Activated CD4-positive, alpha-beta T cell treated with anti-CD3 and anti-CD28 coated beads, Interleukin-2, amount 50 U/mL, for 48 hours (primary cell): ENCODE measurements at regions not wholly inside any gene's neighbourhood (a gene's known extent, or its start where the extent isn't known, plus 50 kb on each side); places are given as distances from the start of the nearest gene placed in this dataset.
"Not testable (repeated sequence)": the region's sequence is repeated elsewhere in the genome, so short reads cannot be mapped to it uniquely, and the experiment has no call there.

Experiments used
- DNase-seq, 2 experiments: peaks; one replicate each; pipeline ENCODE4 v3.0.0-alpha.2; 2020

DNA sequence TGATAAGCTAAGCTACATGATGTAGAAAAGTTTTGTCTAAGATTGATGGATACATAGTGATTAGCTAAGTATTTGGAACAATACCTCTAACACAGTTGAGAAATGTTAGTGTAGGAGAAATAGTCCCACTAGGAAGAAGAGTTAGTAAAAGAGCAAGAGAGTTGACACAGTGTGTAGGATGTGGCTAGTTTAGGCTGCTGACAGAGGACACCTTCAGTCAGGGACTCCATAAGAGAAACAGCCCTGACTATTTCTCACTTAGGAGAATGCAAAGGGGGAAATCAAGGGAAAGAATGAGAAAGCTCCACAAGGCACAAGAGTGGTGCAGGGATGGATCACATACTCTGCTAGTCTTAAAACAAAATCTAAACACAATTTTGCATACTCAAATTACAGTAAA is 613.7 kb downstream of the SLC16A7 start:
- DNase-seq: no peak

- no peak for DNase-seq
These were observed 614.1 kb downstream of the SLC16A7 start for GRCh38 chr12:60209933-60210332.

DNA sequence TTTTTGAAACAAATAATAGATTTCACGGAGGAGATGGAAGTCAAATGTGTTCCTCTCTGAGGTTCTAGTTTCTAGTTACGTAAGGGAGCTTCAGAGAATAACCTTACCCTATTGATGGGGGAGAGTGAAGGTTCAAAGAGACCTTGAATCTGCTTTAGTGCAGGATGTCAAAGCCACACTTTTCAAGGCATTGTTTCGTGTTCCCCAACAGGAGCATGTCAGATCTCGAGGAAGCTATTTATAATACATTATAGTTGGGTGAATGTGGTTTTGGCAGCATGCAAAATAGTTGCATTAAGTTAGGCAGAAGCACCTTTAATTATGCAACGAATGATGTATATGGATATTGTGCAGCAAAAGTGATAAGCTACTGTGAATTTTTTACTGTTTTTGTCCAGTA is 614.9 kb downstream of the SLC16A7 start:
- no peak for DNase-seq

- no peak for DNase-seq
These were observed 615.4 kb downstream of the SLC16A7 start for GRCh38 chr12:60211244-60211643.

DNA sequence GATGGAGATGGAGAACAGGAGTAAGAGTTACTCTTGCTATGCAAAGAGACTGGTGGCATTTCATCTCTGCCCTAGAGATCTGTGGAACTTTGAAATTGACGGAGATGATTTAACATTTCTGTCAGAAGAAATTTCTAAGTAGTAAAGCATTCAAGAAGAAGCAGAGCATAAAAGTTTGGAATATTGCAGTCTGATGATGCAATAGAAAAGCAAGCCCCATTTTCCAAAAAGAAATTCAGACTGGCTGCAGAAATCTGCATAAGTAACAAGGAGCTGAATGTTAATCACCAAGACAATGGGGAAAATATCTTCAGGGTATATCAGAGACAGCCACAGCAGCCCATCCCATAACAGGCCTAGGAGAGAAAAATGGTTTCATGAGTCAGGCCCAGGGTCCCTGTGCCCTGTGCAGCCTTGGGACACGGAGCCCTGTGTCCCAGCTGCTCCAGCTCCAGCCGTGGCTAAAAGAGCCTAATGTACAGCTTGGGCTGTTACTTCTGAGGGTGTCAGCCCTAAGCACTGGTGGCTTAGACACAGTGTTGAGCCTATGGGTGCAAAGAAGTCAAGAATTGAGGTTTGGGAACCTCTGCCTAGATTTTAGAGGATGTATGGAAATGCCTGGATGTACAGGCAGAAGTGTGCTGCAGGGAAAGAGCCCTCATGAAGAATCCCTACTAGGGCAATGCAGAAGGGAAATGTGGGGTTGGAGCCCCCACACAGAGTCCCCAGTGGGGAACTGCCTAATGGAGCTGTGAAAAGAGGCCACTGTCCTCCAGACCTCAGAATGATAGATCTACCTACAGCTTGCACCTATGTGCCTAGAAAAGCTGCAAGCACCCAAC is 616.6 kb downstream of the SLC16A7 start:
- DNase-seq: no peak

- not testable (repeated sequence) for DNase-seq
These were observed 617.4 kb downstream of the SLC16A7 start for GRCh38 chr12:60213272-60213671.

GRCh38 chr12:60216226-60216625 is 620.4 kb downstream of the SLC16A7 start:
- no peak for DNase-seq

GRCh38 chr12:60223242-60223641 is 627.4 kb downstream of the SLC16A7 start:
- no peak for DNase-seq

GRCh38 chr12:60225216-60226000 is 629.6 kb downstream of the SLC16A7 start:
- no peak for DNase-seq

DNA sequence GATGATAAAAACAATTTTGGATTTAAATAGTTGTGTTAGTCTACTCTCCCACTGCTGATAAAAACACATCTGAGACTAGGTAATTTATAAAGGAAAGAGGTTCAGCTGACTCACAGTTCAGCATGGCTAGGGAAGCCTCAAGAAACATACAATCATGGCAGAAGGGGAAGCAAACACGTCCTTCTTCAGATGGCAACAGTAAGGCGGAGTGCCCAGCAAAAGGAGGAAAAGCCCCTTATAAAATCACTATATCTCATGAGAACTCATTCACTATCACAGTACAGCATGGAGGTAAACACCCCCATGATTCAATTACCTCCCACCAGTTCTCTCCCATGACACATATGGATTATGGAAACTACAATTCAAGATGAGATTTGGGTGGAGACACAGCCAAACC is 632.1 kb downstream of the SLC16A7 start:
- DNase-seq: no peak

- no peak for DNase-seq
These were observed 634.2 kb downstream of the SLC16A7 start for GRCh38 chr12:60230056-60230455.

DNA sequence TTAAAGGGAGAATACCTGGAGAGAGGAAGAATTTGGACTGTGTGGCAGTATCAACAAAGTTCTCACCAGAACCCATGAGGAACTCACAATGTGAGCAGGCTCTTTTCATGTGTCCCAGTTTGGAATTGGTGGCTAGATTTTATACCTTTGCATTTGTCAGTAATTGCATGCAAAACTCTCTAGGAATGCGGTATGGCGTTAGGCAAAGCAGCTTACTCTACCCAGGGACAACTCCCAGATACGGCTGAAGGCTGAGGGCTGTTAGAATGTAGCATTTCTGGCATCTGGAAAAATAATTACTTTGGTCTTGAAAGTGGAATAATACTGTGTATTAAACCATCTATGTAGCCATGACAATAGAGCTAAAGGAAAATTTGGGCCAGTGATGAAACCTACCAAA is 635.5 kb downstream of the SLC16A7 start:
- DNase-seq: no peak

DNA sequence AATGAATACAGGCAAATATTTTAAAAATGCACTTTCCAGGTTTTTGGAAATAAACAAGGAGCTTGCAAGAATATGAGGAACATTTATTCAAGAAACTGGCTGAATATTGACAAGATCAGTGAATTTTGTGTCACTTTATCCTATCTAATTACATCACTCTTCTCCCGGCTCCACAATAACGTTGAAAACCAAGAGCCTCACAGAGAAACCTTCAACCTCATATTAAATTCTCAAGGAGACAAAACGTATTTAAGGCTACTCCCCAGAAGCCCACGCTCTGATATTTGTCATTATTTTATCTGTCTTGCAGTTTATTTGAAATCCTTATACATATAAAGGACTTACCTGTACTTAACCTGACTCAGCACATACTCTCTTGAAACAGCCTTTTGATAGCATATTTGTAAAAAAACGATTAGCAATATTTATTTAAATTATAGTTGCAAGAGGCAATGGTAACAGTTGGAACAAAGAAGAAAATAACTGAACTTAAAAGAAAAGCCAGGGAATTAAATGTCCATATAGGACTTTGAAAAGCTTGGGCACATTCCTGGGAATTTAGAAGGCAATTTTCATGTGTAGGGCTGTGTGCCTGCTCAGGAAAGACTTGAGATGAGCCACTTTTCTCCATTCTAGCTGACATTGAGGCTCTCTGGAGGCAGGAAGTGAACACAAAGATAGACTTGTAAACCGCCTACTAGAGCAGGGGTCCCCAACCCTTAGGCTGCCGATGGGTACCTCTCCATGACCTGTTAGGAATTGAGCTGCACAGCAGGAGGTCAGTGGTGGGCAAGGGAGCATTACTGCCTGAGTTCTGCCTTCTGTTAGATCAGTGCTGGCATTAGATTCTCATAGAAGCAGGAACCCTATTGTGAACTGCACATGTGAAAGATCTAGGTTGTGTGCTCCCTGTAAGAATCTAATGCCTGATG is 636.4 kb downstream of the SLC16A7 start:
- DNase-seq: no peak

DNA sequence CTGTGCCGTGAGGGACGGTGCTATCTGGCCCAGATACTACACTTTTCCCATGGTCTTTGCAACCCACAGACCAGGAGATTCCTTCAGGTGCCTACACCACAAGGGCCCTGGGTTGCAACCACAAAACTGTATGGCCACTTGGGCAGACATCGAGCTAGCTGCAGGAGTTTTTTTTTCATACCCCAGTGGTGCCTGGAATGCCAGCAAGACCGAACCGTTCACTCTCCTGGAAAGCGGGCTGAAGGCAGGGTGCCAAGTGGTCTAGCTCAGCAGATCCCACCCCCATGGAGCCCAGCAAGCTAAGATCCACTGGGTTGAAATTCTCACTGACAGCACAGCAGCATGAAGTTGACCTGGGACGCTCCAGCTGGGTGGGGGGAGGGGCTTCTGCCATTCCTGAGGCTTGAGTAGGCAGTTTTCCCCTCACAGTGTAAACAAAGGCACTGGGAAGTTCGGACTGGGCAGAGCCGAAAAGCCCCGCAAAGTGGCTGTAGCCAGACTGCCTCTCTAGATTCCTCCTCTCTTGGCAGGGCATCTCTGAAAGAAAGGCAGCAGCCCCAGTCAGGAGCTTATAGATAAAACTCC is 638.9 kb downstream of the SLC16A7 start:
- not testable (repeated sequence) for DNase-seq

GRCh38 chr12:60235261-60235660 is 639.4 kb downstream of the SLC16A7 start:
- DNase-seq: no peak

GRCh38 chr12:60236416-60236815 is 640.6 kb downstream of the SLC16A7 start:
- not testable (repeated sequence) for DNase-seq

DNA sequence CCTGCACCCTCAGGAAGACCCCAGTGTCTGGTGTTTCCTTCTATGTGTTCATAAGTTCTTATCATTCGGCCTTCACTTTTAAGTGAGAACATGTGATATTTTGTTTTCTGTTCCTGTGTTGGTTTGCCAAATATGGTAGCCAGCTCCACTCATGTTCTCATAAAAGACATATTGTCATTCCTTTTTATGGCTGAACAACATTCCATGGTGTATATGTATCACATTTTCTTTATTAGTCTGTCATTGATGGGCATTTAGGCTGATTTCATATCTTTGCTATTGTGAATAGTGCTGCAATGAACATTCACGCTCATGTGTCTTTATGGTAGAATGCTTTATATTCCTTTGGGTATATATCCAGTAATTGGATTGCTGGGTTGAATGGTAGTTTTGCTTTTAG is 645.1 kb downstream of the SLC16A7 start:
- no peak for DNase-seq

DNA sequence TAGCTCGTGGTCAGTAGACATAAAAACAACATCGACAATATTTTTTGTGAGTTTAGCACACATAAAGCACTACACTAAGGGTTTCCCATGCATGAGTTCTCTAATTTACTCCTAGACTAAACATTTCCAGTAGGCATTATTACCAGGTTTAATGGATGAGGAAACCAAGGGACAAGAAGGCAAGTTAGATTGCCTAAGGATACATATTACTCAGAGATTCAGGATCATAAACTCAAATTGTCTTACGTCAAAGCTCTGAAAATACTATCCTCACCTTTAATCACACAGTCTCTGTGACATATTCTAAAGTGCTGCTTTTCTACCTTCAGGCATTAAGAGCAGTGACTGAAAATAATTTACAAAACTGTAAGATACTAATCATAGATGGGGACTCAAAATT is 655.3 kb downstream of the SLC16A7 start:
- no peak for DNase-seq

- no peak for DNase-seq
These were observed 656.7 kb downstream of the SLC16A7 start for GRCh38 chr12:60252359-60253096.

DNA sequence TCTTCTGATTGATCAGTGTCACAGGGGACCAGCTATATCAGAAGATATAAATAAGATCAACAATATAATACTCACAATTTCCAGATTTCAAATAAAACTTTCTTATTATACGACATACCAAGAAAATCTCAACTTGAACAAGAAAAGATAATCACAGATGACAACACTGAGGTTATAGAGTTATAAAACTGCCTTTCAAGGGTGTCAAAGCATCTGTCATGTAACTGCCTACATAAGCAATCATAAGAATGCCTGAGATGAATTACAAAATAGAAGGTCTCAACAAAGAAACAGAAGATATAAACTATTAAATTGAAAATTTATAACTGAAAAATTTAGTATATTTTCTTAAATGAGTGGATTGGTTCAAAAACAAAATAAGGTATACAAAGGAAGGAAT is 659.2 kb downstream of the SLC16A7 start:
- no peak for DNase-seq

DNA sequence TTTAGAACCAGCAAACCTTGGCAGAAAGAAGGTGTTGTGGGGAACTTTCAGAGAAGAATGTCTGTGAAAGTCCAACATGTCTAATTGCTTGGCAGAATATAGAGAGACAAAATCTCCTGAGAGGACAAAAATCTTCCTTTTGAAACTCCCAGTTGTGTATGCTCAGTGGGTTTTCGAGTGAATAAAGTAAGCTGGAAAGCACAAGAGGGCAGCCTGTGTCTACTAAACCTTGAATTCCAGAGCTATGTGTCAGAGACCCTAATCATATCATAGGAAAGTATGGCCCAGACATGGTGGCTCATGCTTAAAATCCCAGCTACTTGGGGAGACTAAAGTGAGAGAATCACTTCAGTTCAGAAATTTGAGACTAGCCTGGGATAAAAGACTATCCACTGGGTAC is 661.2 kb downstream of the SLC16A7 start:
- no peak for DNase-seq

GRCh38 chr12:60259225-60259624 is 663.4 kb downstream of the SLC16A7 start:
- DNase-seq: no peak
